T47D (cell line): ENCODE measurements at regions not wholly inside any gene's neighbourhood (a gene's known extent, or its start where the extent isn't known, plus 50 kb on each side); places are given as distances from the start of the nearest gene placed in this dataset.

ENCODE experiments used
- DNase-seq, 2 experiments: peaks; one replicate each; pipeline versions ENCODE4 v3.0.0 to v3.0.0-alpha.2; 2011 to 2012; ENCODE audit warnings: low read depth in 1 of 2, low spot score in 1 of 2
- JUND ChIP-seq: IDR thresholded peaks from 2 replicates; pipeline ENCODE4 v1.6.1; 2012; ENCODE audit warnings: low read depth
- in situ Hi-C: cut with HindIII; loops from 2 replicates; pipeline ENCODE4 v1.10.0; 2016; ENCODE audit warnings: low sequenced_read_pairs, low pct_unique_long_range_greater_than_20kb

DNA sequence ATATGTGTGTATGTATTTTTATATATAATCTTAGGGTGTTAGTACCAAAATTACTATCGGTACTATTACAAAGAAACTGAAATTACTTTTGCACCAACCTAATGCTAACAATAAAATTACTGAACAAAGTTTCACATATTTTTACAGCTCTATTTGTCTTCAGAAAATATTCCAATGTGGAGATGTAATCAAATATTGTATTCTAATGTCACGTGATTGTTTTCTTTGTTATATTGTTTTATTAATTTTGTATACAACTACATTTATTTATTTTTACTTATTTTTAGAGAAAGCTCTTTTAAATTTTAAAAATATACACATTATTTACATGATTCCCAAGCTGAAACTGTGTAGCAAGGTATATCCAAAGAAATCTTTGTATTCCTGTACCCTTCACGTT is 227.1 kb upstream of the KLF12 start:
- no peak for TF ChIP-seq JUND
- DNase-seq: no peak
- in situ Hi-C loops: no loop called here

DNA sequence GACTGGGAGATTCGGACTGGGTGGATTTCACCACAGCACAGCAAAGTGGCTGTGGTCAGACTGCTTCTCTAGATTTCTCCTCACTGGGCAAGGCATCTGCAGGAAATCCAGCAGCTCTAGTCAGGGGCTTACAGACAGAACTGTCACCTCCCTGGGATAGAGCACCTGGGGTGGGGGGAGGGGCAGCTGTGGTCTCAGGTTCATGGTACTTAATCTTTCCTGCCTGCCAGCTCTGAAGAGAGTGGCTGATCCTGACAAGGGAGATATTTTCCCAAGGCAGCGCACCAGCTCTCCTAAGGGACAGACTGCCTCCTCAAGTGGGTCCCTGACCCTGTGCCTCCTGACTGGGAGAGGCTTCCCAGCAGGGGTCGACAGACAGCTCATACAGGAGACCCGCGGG is 212.8 kb upstream of the KLF12 start:
- DNase-seq: no peak
- in situ Hi-C loops: no loop called here
- no peak for TF ChIP-seq JUND

DNA sequence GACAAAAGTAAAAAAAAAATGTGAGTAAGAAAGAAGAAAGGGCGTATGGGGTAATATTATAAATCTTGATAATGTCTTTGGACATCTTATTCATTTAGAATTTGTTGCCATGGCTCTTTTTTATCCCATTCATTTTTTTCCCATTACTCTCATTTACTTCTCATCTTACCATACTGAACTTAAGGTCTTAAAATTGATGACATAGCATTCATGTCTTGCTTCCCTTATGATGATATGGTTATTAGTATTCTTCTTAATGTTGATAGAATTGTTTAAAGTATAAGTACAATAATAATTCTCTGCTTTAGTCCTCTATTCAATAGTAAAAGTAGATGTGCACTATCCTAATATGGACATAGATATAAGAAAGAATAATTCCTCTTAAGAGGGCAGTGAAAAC is 204.1 kb upstream of the KLF12 start:
- TF ChIP-seq JUND: no peak
- in situ Hi-C loops: no loop called here
- DNase-seq: no peak

- in situ Hi-C loops: no loop called here
- no peak for TF ChIP-seq JUND
Measured at GRCh38 chr13:74336546-74336945, 202.3 kb upstream of the KLF12 start.

DNA sequence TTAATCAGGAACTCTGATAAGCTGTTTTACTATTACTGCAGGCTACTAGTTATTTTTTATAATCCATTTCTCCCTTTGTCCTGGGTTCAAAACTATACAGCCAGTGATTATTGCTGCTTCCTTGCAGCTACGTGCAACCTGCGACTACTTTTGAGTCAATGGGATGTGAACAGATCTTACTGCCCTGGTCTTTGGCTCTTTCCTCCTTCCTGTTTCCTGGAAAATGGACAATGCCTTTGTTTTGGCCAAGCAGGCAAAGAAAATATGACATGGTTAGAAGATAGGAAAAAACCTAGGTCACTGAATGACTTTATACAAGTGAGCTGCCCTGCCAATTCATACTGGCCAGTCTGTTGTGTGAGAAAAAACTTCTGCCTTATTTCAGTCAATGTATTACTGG is 201.2 kb upstream of the KLF12 start:
- DNase-seq: no peak
- in situ Hi-C loops: no loop called here
- TF ChIP-seq JUND: no peak

More at GRCh38 chr13:74336546-74336945, 202.3 kb upstream of the KLF12 start:
- DNase-seq: no peak

GRCh38 chr13:74329962-74330361 is 195.8 kb upstream of the KLF12 start:
- in situ Hi-C loops: no loop called here
- DNase-seq: peak; percentile 14 to 80
- TF ChIP-seq JUND: peak; percentile 78

- TF ChIP-seq JUND: no peak
- in situ Hi-C loops: no loop called here
- DNase-seq: peak in 1 of 2 experiments; percentile 35
Measured at GRCh38 chr13:74325106-74325505, 190.9 kb upstream of the KLF12 start.

DNA sequence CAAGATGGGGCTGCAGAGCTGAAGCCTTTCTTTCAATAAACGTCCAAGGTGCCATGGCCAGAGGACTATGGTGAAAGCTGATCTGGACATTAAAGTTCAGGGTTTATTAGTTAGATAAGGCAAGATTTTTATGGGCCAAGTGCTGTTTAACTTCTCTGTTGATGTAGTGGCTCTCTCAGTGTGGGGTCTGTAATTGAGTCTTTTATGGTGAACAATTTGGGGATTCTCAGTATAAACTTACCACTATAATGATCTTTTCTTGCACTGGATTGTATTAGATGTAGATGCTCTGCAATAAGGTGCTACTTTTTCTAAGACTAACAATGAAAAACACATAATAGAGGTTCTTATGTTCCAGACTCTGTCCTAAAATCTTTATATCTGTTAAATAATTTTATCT is 190.1 kb upstream of the KLF12 start:
- in situ Hi-C loops: no loop called here
- no peak for TF ChIP-seq JUND

GRCh38 chr13:74322562-74322961 is 188.4 kb upstream of the KLF12 start:
- TF ChIP-seq JUND: no peak
- DNase-seq: no peak
- in situ Hi-C loops: no loop called here

More for the DNA sequence above, 190.1 kb upstream of the KLF12 start:
- no peak for DNase-seq

DNA sequence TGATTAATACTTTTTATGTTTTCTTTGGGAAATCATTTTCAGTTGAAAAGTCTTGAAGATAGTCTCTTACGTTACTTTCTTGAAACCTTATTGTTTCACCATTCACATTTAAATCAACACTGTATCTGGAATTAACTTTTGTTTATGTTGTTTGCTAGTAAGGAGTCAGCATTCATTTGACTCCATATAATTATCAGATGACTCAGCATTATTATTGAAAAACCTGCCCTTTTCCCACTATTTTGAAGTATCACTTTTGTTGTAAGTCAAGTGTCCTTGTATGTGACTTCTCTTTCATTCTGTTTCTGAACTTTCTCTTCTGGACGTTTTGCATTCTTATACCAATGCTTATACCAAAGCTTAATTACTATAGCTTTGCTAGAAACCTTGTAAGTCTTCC is 186.1 kb upstream of the KLF12 start:
- DNase-seq: no peak
- TF ChIP-seq JUND: no peak
- in situ Hi-C loops: no loop called here

- in situ Hi-C loops: no loop called here
- TF ChIP-seq JUND: no peak
- DNase-seq: no peak
Measured at GRCh38 chr13:74316547-74316946, 182.3 kb upstream of the KLF12 start.

- no peak for DNase-seq
- in situ Hi-C loops: no loop called here
- no peak for TF ChIP-seq JUND
Measured at GRCh38 chr13:74306496-74306895, 172.3 kb upstream of the KLF12 start.

GRCh38 chr13:74305876-74306275 is 171.7 kb upstream of the KLF12 start:
- no peak for TF ChIP-seq JUND
- in situ Hi-C loops: no loop called here
- no peak for DNase-seq

DNA sequence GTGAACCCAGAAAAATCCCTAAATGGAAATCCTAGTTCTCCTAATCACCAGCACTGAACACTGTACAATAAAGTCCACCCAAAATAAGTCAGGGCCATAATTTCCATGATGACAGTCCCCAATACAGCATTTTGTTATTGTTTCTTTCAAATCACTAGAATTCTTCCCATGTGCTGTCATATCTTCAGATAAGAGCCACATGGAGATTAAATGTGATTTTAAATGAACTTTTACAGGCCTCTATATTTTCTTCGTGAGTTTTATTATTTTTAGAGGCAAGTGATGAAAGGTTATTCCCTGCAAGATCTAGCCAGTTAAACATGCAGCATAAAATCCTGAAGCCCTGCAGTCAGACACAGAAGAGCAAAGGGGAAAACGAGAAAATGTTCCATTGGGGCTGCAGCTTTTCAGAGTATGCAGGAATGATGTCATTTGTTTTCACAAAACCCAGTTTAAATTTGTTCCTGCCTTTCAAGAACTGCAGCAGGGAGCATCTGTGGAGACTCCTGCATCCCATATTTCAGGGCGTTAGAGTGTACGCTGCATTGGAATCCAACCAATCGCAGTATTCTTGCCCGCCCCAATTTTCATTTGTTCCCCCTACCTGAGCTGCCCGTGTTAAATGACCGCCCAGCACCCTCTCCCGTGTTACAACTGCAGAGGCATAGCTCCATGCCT is 167.2 kb upstream of the KLF12 start:
- TF ChIP-seq JUND: no peak
- no peak for DNase-seq

More for the DNA sequence above, 167.2 kb upstream of the KLF12 start:
- in situ Hi-C loops: no loop called here
